RPMI7951 (cell line): ENCODE measurements at regions not wholly inside any gene's neighbourhood (a gene's known extent, or its start where the extent isn't known, plus 50 kb on each side); places are given as distances from the start of the nearest gene placed in this dataset.
"Not testable (repeated sequence)": the region's sequence is repeated elsewhere in the genome, so short reads cannot be mapped to it uniquely, and the experiment has no call there.

Experiments used
- DNase-seq: peaks from one replicate; pipeline ENCODE4 v3.0.0-alpha.2; 2012; ENCODE audit warnings: low read depth

DNA sequence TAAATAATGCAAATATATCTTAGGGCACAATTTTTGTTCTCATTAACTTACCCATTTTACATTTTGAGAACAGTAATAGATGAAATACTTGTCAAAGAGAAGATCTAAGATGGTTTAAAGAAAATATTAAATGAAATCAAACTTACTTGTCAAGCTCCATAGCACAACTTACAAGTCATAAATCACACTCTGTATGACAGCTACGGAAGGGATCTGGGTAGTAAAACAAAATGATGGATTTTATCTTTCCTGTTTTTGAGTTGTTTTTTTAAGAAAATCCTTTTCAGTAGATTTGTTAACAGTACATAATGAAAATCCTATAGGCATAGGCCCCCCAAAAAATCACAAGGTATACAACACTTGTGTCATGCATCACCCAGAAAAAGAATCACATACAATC lies 84.4 kb upstream of the ANTXRL start:
- not testable (repeated sequence) for DNase-seq

- DNase-seq, result not testable (repeated sequence)
Measured at GRCh38 chr10:46204482-46205102, 82.2 kb upstream of the ANTXRL start.

GRCh38 chr10:46210427-46210826 lies 76.4 kb upstream of the ANTXRL start:
- DNase-seq, result not testable (repeated sequence)

DNA sequence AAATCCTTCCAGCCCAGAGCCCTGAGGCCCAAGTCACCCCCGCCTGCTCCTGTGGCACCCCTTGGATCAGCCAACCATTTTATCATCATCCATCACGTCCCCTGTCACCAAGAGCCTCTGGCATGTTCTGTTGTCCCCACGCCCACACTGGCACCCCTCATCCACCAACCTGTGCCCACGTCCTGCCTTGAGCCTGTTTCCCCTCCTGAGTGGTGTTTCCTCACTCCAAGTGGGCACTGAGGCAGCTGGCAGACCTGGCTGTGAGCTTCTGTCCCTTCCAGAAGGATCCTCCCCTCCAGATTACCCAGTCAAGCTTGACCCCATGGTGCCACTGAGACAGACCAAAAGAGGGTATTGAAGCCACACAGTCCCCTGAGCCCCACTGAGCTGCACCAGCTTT lies 71.4 kb upstream of the ANTXRL start:
- no peak for DNase-seq

GRCh38 chr10:46216003-46216634 lies 70.7 kb upstream of the ANTXRL start:
- no peak for DNase-seq

GRCh38 chr10:46216836-46217751 lies 69.7 kb upstream of the ANTXRL start:
- DNase-seq, result peak; percentile 9

DNA sequence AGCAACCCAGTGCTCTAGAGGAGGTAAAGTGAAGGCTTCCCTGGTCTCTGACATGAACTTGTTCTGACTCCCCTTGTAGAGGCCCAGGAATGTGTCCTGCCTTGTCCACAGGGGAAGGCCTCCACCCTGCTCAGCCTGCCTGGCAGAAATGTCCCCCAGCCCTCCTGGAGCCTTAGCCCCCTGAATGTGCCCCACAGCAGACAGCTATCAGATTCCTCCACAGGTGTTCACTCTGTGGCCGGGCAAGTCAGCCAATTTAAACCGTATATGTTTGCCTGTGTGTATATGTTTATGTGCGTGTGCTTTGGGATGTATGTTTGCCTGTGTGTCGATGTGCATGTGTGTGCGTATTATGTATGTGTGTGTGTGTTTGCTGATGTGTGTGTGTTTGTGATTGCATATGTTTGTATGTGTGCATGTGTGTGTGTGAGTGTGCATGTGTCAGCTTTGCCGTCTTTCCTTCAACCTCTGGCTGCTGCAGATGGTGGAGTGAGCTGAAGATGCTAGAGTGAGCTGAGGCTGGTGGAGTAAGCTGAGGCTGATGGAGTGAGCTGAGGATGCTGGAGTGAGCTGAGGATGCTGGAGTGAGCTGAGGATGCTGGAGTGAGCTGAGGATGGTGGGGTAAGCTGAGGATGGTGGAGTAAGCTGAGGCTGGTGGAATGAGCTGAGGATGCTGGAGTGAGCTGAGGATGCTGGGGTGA lies 68.9 kb upstream of the ANTXRL start:
- DNase-seq, result no peak

- DNase-seq, result no peak
Measured at GRCh38 chr10:46218921-46219320, 67.9 kb upstream of the ANTXRL start.

- DNase-seq, result not testable (repeated sequence)
Measured at GRCh38 chr10:46219431-46219990, 67.3 kb upstream of the ANTXRL start.

DNA sequence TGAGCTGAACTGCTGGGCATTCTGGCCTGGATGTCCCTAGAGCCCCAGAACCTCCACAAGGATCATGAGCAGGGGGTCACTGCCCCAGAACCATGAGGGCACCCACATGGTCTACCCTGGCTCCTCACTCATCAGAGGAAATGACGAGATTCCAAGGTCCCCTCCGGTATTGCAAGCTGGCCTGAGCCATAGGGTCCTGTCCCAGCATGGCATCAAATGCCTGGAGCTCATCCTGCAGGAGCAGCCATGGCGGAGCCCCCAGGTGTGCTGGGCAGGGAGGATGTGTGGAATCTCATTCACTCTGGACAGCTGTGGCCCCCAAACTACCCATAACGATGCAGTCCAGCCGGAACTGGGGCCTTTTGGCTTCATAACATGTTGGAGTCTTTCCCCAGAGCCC lies 66.6 kb upstream of the ANTXRL start:
- no peak for DNase-seq

GRCh38 chr10:46220872-46221538 lies 65.8 kb upstream of the ANTXRL start:
- no peak for DNase-seq

DNA sequence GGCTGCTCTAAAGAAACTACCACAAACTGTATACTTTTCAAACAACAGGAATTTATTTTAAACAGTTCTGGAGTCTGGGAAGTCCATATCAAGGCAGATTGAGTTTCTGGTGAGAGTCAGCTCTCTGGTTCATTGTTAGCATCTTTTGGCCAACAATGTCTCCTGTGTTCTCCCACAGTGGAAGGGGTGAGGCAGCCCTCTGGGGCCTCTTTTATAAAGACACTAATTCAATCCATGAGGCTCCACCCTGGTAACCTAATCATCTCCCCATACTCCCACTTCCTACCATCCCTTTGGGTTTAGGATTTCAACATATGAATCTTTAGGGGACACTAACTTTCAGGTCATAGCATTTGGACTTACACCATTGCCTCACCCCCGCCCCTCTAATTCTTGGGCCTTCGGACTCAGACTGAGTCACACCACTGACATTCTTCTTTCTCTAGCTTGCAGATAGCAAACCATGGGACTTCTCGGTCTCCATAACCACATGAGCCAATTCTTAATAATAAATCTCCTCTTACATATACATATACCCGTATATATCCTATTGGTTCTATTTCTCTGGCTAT lies 64.3 kb upstream of the ANTXRL start:
- DNase-seq, result peak; percentile 25

DNA sequence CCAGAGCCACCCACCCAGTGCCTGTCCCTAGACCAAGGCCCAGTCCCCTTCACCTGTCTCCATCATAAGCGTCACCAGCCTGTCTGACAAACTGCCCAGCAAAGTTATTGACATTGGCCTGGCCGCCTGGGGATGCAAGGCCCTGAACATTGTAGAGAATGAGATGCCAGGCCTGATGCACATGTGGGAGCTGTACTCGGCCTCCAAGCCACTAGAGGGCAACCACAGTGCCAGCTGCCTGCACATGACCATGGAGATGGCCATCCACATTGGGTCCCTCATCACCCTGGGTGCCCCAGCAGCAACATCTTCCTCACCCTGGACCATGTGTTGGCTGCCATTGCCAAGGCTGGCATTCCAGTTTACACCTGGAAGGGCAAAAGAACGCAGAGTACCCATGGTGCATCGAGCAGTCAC lies 63.7 kb upstream of the ANTXRL start:
- no peak for DNase-seq

DNA sequence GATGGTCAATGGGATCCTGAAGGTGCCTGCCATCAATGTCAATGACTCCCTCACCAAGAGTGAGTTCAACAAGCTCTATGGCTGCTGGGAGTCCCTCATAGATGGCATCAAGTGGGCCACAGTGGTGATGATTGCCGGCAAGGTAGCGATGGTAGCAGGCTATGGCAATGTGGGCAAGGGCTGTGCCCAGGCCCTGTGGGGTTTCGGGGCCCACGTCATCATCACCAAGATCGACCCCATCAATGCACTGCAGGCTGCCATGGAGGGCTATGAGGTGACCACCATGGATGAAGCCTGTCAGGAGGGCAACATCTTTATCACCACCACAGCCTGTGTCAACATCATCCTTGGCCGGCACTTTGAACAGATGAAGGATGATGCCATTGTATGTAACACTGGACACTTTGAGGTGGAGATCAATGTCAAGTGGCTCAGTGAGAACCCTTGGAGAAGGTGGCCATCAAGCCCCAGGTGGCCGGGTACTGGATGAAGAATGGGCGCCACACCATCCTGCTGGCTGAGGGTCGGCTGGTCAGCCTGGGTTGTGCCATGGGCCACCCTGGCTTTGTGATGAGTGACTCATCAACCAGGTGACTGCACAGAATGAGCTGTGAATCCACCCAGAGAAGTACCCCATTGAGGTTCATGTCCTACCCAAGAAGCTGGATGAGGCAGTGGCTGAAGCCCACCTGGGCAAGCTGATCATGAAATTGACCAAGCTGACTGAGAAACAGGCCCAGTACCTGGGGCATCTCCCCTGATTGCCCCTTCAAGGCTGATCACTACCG lies 63.0 kb upstream of the ANTXRL start:
- no peak for DNase-seq

DNA sequence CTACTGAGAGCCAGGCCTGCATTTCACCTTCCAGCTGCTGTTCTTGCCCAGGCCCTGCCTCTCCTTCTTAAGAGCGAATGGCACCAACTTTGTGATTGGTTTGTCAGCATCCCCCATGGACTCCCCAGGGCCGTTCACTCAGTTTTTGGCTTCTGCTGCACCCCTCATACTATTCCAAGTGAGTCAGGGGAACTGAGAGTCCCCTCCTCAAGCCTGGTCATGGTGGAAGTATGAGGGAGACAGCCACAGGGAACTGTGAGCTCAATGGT lies 62.4 kb upstream of the ANTXRL start:
- no peak for DNase-seq

DNA sequence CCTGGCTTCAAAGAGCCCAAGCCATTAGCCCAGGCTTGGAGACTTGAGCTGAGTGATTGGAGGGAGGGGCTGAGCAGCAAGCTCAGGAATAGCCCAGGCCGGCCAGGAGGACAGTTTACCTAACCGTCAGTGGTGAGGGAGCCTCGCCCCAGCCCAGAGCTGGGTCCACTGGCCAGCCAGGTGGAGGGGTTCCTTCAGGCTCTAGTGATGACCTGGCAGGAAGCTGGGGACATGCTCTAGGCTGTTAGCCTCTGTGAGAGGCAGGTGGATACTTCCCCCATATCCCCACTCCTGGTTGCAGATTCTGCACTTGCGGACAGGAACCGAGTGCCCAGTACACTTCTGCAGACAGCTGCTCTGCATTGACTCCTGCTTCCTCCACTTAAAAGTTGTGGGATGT lies 61.2 kb upstream of the ANTXRL start:
- no peak for DNase-seq

DNA sequence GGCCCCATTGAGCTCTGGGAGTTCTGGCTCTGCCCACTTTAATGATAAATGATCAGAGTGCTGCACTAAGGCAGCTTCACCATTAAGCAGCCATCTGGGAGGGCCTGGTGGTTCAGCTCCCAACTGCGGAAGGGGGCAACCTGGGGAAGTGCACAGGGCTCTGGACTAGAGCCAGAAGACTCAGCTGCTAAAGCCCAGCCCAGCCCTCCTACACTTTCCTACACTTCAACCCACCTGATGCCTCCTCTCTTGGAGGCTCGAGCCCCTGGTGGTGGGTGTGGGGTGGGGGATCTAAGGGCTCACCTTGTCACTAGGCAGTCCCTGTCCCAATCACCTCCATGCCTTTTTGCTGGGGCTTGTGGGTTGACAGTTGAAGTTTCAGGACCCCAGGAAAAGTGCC lies 60.6 kb upstream of the ANTXRL start:
- no peak for DNase-seq

GRCh38 chr10:46226900-46227558 lies 59.8 kb upstream of the ANTXRL start:
- DNase-seq, result no peak

DNA sequence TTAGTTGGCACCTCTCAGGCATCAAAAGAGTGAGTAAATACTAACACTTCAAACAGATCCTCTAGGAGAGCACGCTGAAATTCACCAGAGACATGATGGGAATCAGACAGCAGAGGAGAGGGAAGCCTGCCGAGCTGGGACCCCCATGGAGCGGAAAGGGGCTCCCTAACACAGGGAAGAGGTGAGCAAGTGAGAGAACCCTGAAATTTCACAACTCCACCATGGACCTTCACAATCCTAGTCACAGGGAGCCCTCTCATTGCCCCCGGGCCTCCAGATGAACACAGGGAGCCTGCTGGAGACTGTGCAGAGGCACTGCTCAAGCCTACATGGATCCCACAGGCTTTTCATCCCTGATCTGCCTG lies 59.2 kb upstream of the ANTXRL start:
- no peak for DNase-seq
